Stimulated activated CD4-positive, alpha-beta T cell treated with anti-CD3 and anti-CD28 coated beads, Interleukin-4, amount 100 ng/mL, for 4 hours (primary cell): ENCODE measurements at regions not wholly inside any gene's neighbourhood (a gene's known extent, or its start where the extent isn't known, plus 50 kb on each side); places are given as distances from the start of the nearest gene placed in this dataset.
"Not testable (repeated sequence)": the region's sequence is repeated elsewhere in the genome, so short reads cannot be mapped to it uniquely, and the experiment has no call there.

Experiments used
- DNase-seq, 2 experiments: peaks; one replicate each; pipeline ENCODE4 v3.0.0-alpha.2; 2020

- no peak for DNase-seq
Measured at GRCh38 chr14:97031530-97031929, 234.3 kb downstream of the VRK1 start.

GRCh38 chr14:97033556-97034081, 236.4 kb downstream of the VRK1 start:
- no peak for DNase-seq

DNA sequence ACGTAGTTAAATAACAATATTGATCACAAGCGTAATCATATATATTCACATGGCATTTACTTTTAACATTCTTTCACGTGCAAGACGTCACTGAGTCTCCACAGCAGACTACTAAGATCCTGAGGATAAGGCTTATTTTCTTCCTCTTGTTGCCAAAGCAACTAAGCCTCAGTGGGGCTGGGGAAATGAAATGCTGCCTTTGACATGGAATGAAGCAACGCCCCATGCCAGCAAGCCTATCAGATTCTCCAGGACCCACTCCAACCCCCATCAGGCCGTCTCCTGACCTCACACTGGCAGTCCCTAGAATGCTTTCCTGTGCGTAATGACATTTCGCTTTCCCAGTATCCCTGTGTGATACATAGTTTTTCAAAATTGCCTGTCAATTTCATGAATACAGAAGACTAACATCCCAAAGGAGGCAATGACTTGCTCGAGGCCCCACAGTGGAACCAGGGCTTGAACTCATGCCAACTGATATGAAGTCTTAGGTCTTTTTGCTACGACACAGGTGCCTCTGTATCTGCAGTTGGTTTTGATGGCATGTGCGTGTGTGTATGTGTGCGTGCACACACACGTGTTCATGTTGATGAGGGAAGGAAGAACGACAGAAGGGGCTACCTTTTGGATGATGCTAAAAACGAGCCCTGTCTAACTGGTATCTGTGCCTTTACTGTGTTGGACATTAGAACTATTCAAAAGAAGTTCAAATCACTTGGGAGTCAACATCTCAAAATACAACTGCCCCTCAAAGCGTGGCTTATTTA, 239.1 kb downstream of the VRK1 start:
- DNase-seq, result no peak

DNA sequence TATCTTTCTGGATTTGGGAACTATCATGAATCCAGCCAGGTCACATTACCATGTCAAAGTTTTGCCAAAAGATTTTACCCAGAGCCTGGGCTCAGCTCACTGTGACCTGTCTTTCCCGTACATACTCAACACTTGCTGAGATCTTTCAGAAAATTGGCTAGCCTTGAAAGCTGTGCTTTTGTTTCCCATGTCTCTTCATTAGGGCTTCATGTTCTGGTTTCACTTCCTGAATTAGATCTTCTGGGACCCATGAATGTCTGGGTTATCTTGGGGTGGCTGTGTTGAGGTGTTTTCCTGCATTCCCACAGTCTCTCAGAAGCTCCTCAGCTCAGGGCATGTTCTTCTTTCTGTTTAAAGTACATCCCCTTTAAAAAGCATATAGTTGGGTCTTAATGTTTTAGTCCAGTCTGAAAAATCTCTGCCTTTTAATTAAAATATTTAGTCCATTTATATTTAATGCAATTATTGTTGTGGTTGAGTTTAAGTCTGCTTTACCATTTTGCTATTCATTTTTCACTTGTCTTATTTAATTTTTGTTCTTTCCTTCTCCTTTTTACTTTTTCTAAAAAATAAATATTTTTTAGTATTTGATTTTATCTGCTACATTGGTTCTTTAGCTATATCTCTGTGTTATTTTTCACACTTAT, 242.7 kb downstream of the VRK1 start:
- DNase-seq, result no peak

GRCh38 chr14:97046967-97047366, 249.8 kb downstream of the VRK1 start:
- no peak for DNase-seq

DNA sequence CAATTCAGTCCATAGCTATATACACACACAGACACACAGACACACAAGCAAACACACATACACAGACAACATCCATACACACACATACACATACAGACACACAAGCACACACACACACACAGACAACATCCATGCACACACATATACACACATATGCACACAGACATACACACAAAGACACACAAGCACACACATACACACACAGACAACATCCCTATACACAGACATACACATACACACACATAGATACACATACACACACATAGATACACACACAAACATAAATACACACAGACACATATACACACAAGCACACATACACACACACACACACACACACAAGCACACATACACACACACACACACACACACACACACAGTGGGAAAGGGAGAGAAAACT, 254.8 kb downstream of the VRK1 start:
- no peak for DNase-seq

GRCh38 chr14:97053941-97054340, 256.8 kb downstream of the VRK1 start:
- no peak for DNase-seq

DNA sequence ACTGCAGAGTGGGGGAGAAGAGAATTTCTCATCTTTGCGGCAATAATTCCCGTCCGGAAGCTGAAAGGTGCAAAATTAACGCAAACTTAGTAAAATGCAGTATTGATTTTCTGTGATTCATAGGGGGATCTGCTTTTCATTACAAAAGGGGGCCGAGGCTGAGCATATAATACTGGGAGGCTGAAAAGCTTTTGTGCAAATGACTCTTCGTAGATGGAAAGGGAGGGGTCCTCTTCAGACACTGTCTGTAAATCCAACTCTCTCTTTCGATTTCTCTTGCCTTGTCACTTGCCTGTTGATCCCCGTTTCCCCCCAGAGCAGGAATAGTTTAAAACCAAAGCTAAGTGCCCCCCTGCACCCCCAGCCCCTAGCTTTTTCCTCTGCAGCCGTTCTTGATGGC, 258.2 kb downstream of the VRK1 start:
- no peak for DNase-seq

- DNase-seq, result peak in 1 of 2 experiments; percentile 12
Measured at GRCh38 chr14:97056086-97056485, 258.9 kb downstream of the VRK1 start.

DNA sequence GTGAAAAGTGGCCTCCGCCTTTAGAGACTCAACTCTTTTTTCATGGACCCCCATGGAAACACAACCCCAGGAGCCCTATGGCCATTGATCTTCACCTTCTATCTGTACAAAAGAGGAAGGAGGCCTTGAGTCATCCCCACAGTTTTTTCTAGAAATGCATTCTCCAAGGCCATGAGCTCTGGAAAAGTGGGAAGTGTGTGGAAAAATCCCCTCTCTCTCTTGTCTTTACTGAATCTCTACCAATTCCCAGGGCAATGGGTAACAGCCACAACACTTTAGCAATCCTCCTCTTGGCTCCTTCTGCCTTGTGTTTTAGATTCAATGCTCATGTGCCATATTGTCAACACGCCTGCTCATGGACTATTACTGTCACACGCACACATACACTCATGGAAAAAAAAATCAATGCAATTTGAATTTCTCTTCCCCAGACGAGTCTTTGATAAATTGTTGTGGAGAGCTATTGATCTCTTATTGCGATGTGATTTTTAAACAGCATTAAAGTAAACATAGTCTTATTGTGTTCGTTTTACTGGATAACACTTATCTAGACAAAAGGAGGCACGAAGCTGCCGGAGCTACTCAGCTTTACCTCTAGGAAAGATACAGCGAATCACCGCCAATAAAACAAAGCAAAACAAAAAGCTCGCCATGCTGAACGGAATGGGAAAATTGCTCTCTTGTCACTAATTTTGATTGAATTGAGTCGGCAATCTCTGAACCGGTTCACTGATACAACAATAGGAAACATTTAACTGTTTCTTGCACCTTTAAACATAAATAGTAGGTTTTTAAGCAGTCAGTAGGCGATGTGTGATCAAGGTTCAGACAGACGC, 260.3 kb downstream of the VRK1 start:
- no peak for DNase-seq

GRCh38 chr14:97058074-97058467, 260.9 kb downstream of the VRK1 start:
- no peak for DNase-seq

GRCh38 chr14:97058589-97058988, 261.4 kb downstream of the VRK1 start:
- DNase-seq, result no peak

- no peak for DNase-seq
Measured at GRCh38 chr14:97061198-97061597, 264.0 kb downstream of the VRK1 start.

DNA sequence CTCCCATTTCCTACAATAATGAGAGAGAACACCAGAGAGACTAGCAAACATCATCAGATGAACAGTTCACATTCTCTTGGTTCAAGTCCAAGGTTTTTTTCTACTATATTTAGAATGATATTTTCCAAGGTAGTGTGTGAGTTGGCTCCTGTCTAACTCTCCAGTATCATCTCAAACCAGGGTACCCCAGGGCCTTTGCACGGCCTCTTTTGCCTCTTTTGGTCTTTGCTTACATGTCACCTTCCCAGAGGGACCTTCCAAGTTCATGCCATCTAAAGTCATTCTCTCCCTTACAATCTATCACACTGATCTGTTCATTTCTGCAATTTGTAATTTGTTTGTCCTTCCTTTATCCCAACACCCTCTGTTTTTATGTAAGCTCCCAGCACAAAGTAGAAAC, 264.5 kb downstream of the VRK1 start:
- DNase-seq, result no peak

- no peak for DNase-seq
Measured at GRCh38 chr14:97065305-97066067, 268.3 kb downstream of the VRK1 start.

GRCh38 chr14:97066068-97066899, 269.1 kb downstream of the VRK1 start:
- no peak for DNase-seq

DNA sequence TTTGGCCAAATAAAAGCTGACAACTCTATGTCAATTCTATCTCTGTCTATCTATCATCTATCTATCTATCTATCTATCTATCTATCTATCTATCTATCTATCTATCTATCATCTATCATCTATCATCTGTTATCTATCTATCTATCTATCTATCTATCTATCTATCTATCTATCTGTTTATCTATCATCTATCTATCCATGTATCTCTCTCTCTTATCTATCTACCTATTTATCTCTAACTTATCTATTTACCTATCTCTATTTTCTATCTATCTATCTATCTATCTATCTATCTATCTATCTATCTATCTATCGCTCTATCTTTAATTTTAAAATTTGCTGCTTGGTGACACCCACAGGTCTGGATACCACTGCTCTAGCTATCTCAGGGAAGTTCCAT, 271.1 kb downstream of the VRK1 start:
- DNase-seq, result not testable (repeated sequence)

GRCh38 chr14:97070259-97070658, 273.1 kb downstream of the VRK1 start:
- no peak for DNase-seq

DNA sequence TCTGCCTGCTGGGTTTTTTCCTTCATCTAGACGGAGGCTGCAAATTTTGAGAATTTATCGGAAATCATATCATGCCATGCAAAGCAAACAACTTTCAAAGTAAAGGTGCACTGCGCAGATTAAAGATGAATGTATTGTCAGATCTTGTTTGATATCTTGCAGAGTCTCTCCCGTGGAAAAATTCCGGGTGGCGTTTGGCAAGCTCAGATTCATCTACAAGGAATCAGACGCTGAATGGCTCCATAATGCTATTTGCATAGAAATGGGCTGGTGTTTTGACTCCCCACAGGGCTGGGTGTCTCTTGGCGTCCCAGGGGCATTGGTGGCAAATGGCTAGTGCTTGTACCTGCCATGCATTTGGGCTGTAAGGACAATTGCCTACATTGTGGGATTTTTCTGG, 274.0 kb downstream of the VRK1 start:
- no peak for DNase-seq

GRCh38 chr14:97073622-97074021, 276.4 kb downstream of the VRK1 start:
- DNase-seq, result no peak

- DNase-seq, result no peak
Measured at GRCh38 chr14:97074456-97074855, 277.3 kb downstream of the VRK1 start.

GRCh38 chr14:97074856-97075255, 277.7 kb downstream of the VRK1 start:
- no peak for DNase-seq
